ENCODE measurements at regions not wholly inside any gene's neighbourhood (a gene's known extent, or its start where the extent isn't known, plus 50 kb on each side); places are given as distances from the start of the nearest gene placed in this dataset.
"Not testable (repeated sequence)": the region's sequence is repeated elsewhere in the genome, so short reads cannot be mapped to it uniquely, and the experiment has no call there.

- FAIRE-seq = not testable (repeated sequence)
Observed at GRCh38 chr5:155672001-155672400, 655.0 kb upstream of the SGCD start.

GRCh38 chr5:155676967-155677366 lies 650.0 kb upstream of the SGCD start:
- FAIRE-seq (peak; percentile 21), DNase-seq (ENCODE audit: insufficient read length, low spot score) (no peak)

More at GRCh38 chr5:155672001-155672400, 655.0 kb upstream of the SGCD start:
- not testable (repeated sequence) for DNase-seq (ENCODE audit: insufficient read length, low spot score)

GRCh38 chr5:155678371-155678770 lies 648.6 kb upstream of the SGCD start:
- no peak for FAIRE-seq
- no peak for DNase-seq (ENCODE audit: insufficient read length, low spot score)

GRCh38 chr5:155679530-155679929 lies 647.4 kb upstream of the SGCD start:
- no peak for FAIRE-seq
- no peak for DNase-seq (ENCODE audit: insufficient read length, low spot score)

GRCh38 chr5:155684417-155684816 lies 642.5 kb upstream of the SGCD start:
- DNase-seq (ENCODE audit: insufficient read length, low spot score) (no peak), FAIRE-seq (no peak)

GRCh38 chr5:155686131-155686530 lies 640.8 kb upstream of the SGCD start:
- FAIRE-seq (no peak), DNase-seq (ENCODE audit: insufficient read length, low spot score) (no peak)

GRCh38 chr5:155689406-155689805 lies 637.6 kb upstream of the SGCD start:
- no peak for DNase-seq (ENCODE audit: insufficient read length, low spot score)

GRCh38 chr5:155696362-155696761 lies 630.6 kb upstream of the SGCD start:
- FAIRE-seq = no peak

More at GRCh38 chr5:155689406-155689805, 637.6 kb upstream of the SGCD start:
- no peak for FAIRE-seq

GRCh38 chr5:155697236-155697635 lies 629.7 kb upstream of the SGCD start:
- DNase-seq (ENCODE audit: insufficient read length, low spot score) (no peak), FAIRE-seq (no peak)

More at GRCh38 chr5:155696362-155696761, 630.6 kb upstream of the SGCD start:
- no peak for DNase-seq (ENCODE audit: insufficient read length, low spot score)

- FAIRE-seq (no peak), DNase-seq (ENCODE audit: insufficient read length, low spot score) (no peak)
Observed at GRCh38 chr5:155699385-155699784, 627.6 kb upstream of the SGCD start.

GRCh38 chr5:155700333-155700732 lies 626.6 kb upstream of the SGCD start:
- FAIRE-seq = no peak
- DNase-seq (ENCODE audit: insufficient read length, low spot score) = no peak

- no peak for FAIRE-seq
- no peak for DNase-seq (ENCODE audit: insufficient read length, low spot score)
Observed at GRCh38 chr5:155711882-155712281, 615.1 kb upstream of the SGCD start.

- FAIRE-seq; DNase-seq (ENCODE audit: insufficient read length, low spot score): not testable (repeated sequence)
Observed at GRCh38 chr5:155714435-155714834, 612.5 kb upstream of the SGCD start.

- FAIRE-seq (no peak), DNase-seq (ENCODE audit: insufficient read length, low spot score) (no peak)
Observed at GRCh38 chr5:155726267-155726666, 600.7 kb upstream of the SGCD start.

GRCh38 chr5:155727512-155728145 lies 599.3 kb upstream of the SGCD start:
- no peak for FAIRE-seq
- no peak for DNase-seq (ENCODE audit: insufficient read length, low spot score)

- DNase-seq (ENCODE audit: insufficient read length, low spot score) = no peak
- FAIRE-seq = no peak
Observed at GRCh38 chr5:155728146-155728856, 598.7 kb upstream of the SGCD start.

- no peak for FAIRE-seq
- DNase-seq (ENCODE audit: insufficient read length, low spot score) = no peak
Observed at GRCh38 chr5:155728857-155729683, 597.9 kb upstream of the SGCD start.

- DNase-seq (ENCODE audit: insufficient read length, low spot score) = no peak
- no peak for FAIRE-seq
Observed at GRCh38 chr5:155729684-155730059, 597.3 kb upstream of the SGCD start.

GRCh38 chr5:155732587-155733376 lies 594.2 kb upstream of the SGCD start:
- DNase-seq (ENCODE audit: insufficient read length, low spot score) (no peak), FAIRE-seq (peak; percentile 8)

GRCh38 chr5:155733935-155734334 lies 593.0 kb upstream of the SGCD start:
- DNase-seq (ENCODE audit: insufficient read length, low spot score) (no peak), FAIRE-seq (no peak)

GRCh38 chr5:155735388-155735787 lies 591.6 kb upstream of the SGCD start:
- DNase-seq (ENCODE audit: insufficient read length, low spot score) (no peak), FAIRE-seq (no peak)

All from GM19239 (cell line).